ENCODE measurements at regions not wholly inside any gene's neighbourhood (a gene's known extent, or its start where the extent isn't known, plus 50 kb on each side); places are given as distances from the start of the nearest gene placed in this dataset.

- Histone ChIP-seq H3K9me3 (ENCODE audit: control insufficient read depth, insufficient read depth, low read depth, low read length) (no peaks in the 10 kb centered on the region), H3K4me1 (ENCODE audit: control insufficient read depth, insufficient read depth, low read length) (no peaks in the 10 kb centered on the region), H3K36me3 (ENCODE audit: control insufficient read depth, insufficient read depth, low read length) (no peaks in the 10 kb centered on the region), H3K27ac (ENCODE audit: low read length) (no peak overlapping the region), H3K27me3 (ENCODE audit: control insufficient read depth, insufficient read depth, low read length) (no peaks in the 10 kb centered on the region), H3K4me3 (ENCODE audit: low read depth in 2 of 2, low read length in 2 of 2) (no peak overlapping the region)
- ATAC-seq (no peak), DNase-seq (ENCODE audit: low read depth, low spot score) (no peak)
- CTCF ChIA-PET: no interaction called here
- BruUV-seq (replicated peaks): no TSS peak
- TF ChIP-seq POLR2AphosphoS5 (IDR thresholded peaks at IDR 0.05; ENCODE audit: low read depth, low read length): no peak
- intact Hi-C loops (cut with micrococcal nuclease; ENCODE audit: unreplicated experiment): no loop called here
- POLR2A ChIA-PET: no interaction called here
- in situ Hi-C loops (cut with HindIII; ENCODE audit: low pct_unique_long_range_greater_than_20kb, low sequenced_read_pairs): no loop called here
These were observed 68.3 kb upstream of the RND3 start for GRCh38 chr2:150555611-150556356.

DNA sequence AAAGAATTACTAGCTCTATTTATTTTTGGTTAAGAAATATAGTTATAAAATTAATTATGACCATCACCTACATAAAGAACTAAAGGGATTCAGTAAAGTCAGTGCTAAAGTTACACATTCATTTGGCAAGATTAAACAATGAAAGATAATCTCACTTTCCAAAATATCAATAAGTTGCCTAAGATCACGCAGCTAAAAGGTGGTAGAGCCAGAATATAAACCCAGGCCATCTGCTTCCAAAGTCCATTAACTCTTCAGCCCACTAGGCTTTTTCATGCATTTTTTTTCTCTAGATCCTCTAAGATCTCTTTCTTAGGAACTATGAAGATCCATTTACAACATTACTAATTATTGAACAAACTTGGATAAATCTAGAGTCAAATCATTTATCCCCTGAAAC lies 66.6 kb upstream of the RND3 start:
- Histone ChIP-seq H3K27ac (ENCODE audit: low read length) (no peak overlapping the region), H3K27me3 (ENCODE audit: control insufficient read depth, insufficient read depth, low read length) (no peaks in the 10 kb centered on the region), H3K9me3 (ENCODE audit: control insufficient read depth, insufficient read depth, low read depth, low read length) (no peaks in the 10 kb centered on the region), H3K36me3 (ENCODE audit: control insufficient read depth, insufficient read depth, low read length) (no peaks in the 10 kb centered on the region), H3K4me3 (ENCODE audit: low read depth in 2 of 2, low read length in 2 of 2) (no peak overlapping the region), H3K4me1 (ENCODE audit: control insufficient read depth, insufficient read depth, low read length) (no peaks in the 10 kb centered on the region)
- no TSS peak for BruUV-seq (replicated peaks)
- DNase-seq (ENCODE audit: low read depth, low spot score) (no peak), ATAC-seq (no peak)
- in situ Hi-C loops (cut with HindIII; ENCODE audit: low pct_unique_long_range_greater_than_20kb, low sequenced_read_pairs) (no loop called here), intact Hi-C loops (cut with micrococcal nuclease; ENCODE audit: unreplicated experiment) (no loop called here)
- CTCF ChIA-PET: no interaction called here
- TF ChIP-seq, protein P1, sequence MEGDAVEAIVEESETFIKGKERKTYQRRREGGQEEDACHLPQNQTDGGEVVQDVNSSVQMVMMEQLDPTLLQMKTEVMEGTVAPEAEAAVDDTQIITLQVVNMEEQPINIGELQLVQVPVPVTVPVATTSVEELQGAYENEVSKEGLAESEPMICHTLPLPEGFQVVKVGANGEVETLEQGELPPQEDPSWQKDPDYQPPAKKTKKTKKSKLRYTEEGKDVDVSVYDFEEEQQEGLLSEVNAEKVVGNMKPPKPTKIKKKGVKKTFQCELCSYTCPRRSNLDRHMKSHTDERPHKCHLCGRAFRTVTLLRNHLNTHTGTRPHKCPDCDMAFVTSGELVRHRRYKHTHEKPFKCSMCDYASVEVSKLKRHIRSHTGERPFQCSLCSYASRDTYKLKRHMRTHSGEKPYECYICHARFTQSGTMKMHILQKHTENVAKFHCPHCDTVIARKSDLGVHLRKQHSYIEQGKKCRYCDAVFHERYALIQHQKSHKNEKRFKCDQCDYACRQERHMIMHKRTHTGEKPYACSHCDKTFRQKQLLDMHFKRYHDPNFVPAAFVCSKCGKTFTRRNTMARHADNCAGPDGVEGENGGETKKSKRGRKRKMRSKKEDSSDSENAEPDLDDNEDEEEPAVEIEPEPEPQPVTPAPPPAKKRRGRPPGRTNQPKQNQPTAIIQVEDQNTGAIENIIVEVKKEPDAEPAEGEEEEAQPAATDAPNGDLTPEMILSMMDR (IDR thresholded peaks at IDR 0.05): no peak
- no peak for TF ChIP-seq SIN3A (IDR thresholded peaks at IDR 0.05; ENCODE audit: borderline replicate concordance, insufficient read depth, low read depth, low read length)
- no peak for TF ChIP-seq TCF7L2 (IDR thresholded peaks at IDR 0.05; ENCODE audit: low read depth, low read length)
- TF ChIP-seq, protein P2, sequence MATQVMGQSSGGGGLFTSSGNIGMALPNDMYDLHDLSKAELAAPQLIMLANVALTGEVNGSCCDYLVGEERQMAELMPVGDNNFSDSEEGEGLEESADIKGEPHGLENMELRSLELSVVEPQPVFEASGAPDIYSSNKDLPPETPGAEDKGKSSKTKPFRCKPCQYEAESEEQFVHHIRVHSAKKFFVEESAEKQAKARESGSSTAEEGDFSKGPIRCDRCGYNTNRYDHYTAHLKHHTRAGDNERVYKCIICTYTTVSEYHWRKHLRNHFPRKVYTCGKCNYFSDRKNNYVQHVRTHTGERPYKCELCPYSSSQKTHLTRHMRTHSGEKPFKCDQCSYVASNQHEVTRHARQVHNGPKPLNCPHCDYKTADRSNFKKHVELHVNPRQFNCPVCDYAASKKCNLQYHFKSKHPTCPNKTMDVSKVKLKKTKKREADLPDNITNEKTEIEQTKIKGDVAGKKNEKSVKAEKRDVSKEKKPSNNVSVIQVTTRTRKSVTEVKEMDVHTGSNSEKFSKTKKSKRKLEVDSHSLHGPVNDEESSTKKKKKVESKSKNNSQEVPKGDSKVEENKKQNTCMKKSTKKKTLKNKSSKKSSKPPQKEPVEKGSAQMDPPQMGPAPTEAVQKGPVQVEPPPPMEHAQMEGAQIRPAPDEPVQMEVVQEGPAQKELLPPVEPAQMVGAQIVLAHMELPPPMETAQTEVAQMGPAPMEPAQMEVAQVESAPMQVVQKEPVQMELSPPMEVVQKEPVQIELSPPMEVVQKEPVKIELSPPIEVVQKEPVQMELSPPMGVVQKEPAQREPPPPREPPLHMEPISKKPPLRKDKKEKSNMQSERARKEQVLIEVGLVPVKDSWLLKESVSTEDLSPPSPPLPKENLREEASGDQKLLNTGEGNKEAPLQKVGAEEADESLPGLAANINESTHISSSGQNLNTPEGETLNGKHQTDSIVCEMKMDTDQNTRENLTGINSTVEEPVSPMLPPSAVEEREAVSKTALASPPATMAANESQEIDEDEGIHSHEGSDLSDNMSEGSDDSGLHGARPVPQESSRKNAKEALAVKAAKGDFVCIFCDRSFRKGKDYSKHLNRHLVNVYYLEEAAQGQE (IDR thresholded peaks at IDR 0.05; ENCODE audit: insufficient read depth in 1 of 2, low read depth in 2 of 2, low read length in 1 of 2): no peak
- TF ChIP-seq POLR2AphosphoS5 (IDR thresholded peaks at IDR 0.05; ENCODE audit: low read depth, low read length): no peak
- POLR2A ChIA-PET: no interaction called here

GRCh38 chr2:150552041-150552820 lies 64.8 kb upstream of the RND3 start:
- ATAC-seq (no peak), DNase-seq (ENCODE audit: low read depth, low spot score) (no peak)
- no peaks in the 10 kb centered on the region for H3K9me3 ChIP-seq (ENCODE audit: control insufficient read depth, insufficient read depth, low read depth, low read length)
- POLR2A ChIA-PET: no interaction called here
- H3K36me3 ChIP-seq (ENCODE audit: control insufficient read depth, insufficient read depth, low read length): no peaks in the 10 kb centered on the region
- no peak for TF ChIP-seq SIN3A (IDR thresholded peaks at IDR 0.05; ENCODE audit: borderline replicate concordance, insufficient read depth, low read depth, low read length)
- TF ChIP-seq, protein P2 (IDR thresholded peaks at IDR 0.05; ENCODE audit: insufficient read depth in 1 of 2, low read depth in 2 of 2, low read length in 1 of 2): no peak
- no peaks in the 10 kb centered on the region for H3K27me3 ChIP-seq (ENCODE audit: control insufficient read depth, insufficient read depth, low read length)
- in situ Hi-C loops (cut with HindIII; ENCODE audit: low pct_unique_long_range_greater_than_20kb, low sequenced_read_pairs) (no loop called here), intact Hi-C loops (cut with micrococcal nuclease; ENCODE audit: unreplicated experiment) (no loop called here)
- H3K4me3 ChIP-seq (ENCODE audit: low read depth in 2 of 2, low read length in 2 of 2): no peak overlapping the region
- BruUV-seq (replicated peaks): no TSS peak
- H3K27ac ChIP-seq (ENCODE audit: low read length): no peak overlapping the region
- H3K4me1 ChIP-seq (ENCODE audit: control insufficient read depth, insufficient read depth, low read length): no peaks in the 10 kb centered on the region
- CTCF ChIA-PET: no interaction called here
